ENCODE measurements at regions not wholly inside any gene's neighbourhood (a gene's known extent, or its start where the extent isn't known, plus 50 kb on each side); places are given as distances from the start of the nearest gene placed in this dataset.
A peak's percentile ranks its signal among the peaks of the same experiment; 100 is the strongest.

DNA sequence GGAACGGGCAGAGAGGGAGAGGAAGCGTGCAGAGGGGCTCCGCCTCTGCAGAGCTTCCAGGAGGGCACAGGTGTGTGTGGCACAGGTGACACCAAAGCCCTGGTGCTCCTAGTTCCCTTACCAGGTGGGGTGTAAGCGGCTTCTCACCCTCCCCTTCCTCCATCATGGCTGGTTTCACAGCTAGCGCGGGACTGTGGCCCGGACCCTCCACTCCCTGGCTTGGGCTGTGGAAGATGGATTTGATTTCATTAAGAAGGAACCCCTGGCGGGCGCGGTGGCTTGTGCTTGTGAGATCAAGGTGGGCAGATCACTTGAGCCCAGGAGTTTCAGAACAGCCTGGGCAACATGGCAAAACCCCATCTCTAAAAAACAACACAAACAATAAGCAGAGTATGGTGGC is 241.2 kb upstream of the GSE1 start:
- TF ChIP-seq ZFX (IDR thresholded peaks at IDR 0.05): no peak
- TF ChIP-seq, protein P1, sequence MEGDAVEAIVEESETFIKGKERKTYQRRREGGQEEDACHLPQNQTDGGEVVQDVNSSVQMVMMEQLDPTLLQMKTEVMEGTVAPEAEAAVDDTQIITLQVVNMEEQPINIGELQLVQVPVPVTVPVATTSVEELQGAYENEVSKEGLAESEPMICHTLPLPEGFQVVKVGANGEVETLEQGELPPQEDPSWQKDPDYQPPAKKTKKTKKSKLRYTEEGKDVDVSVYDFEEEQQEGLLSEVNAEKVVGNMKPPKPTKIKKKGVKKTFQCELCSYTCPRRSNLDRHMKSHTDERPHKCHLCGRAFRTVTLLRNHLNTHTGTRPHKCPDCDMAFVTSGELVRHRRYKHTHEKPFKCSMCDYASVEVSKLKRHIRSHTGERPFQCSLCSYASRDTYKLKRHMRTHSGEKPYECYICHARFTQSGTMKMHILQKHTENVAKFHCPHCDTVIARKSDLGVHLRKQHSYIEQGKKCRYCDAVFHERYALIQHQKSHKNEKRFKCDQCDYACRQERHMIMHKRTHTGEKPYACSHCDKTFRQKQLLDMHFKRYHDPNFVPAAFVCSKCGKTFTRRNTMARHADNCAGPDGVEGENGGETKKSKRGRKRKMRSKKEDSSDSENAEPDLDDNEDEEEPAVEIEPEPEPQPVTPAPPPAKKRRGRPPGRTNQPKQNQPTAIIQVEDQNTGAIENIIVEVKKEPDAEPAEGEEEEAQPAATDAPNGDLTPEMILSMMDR (conservative IDR thresholded peaks at IDR 0.05): no peak
- H3K27ac ChIP-seq: no peak overlapping the region

DNA sequence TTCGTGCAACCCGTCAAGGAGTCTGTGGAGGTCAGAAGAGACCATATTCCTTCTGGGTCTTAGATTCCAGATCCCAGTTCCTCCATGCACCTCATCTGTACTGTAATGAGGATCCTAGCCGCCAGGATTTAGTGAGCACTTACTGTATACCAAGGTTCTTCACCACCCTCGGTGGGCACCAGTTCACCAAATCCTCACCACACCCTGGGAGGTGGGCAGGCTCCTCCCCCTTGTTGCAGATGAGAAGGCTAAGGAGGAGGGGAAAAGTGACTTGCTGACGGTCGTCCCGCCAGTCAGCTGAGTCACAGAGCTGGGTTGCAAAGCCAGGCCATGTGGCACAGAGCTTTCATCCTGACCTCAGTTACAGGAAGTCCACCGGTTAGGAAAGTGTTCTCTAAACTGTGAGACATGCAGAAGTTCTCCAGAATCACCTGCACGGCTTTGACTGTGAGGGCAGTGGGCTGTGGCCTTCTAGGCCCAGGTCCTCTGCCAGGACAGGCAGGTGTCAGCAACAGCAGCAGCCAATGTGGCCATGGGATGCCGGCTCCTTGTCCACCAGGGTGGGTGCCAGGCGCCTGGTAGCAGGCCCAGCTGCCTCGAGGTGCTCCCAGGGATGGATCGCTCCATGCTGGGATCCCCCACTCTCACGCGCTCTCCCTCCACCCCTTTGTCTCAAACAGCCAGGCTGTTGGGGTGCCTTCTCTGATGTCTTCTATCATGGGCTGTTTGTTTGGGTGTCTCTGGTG is 240.3 kb upstream of the GSE1 start:
- H3K27ac ChIP-seq: no peak overlapping the region
- TF ChIP-seq, protein P1 (conservative IDR thresholded peaks at IDR 0.05): no peak
- TF ChIP-seq ZFX (IDR thresholded peaks at IDR 0.05): no peak

DNA sequence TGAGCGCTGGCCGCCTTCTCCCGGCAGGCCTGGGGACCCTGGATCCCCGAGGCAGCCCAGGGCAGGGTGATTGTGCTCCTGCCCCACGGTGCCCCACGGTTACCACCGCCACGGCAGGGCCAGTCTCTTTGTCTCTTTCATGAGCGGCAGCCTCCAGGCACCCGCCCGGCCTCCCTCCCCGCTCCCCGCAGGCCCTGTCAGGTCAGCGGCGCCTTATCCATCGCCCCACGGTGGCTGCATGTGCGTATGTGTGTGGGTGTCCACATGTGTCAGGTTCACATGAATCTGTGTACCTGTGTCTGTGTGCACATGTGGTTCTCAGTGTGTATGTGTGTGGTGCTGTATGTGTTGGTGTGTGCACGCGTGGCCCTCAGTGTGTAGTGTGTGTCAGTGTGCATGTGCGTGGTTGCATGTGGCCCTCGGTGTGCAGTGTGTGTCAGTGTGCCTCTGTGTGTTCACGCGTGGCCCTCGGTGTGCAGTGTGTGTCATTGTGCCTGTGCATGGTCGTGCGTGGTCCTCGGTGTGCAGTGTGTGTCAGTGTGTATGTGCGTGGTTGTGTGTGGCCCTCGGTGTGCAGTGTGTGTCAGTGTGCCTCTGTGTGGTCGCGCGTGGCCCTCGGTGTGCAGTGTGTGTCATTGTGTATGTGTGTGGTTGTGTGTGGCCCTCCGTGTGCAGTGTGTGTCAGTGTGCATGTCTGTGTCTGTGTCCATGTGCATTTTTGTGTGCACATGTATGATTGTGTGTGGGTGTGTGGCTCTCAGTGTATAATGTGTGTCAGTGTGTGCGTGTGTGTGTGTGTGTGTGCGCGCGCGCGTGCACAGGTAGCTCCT is 239.2 kb upstream of the GSE1 start:
- TF ChIP-seq, protein P1 (conservative IDR thresholded peaks at IDR 0.05): no peak
- TF ChIP-seq ZFX (IDR thresholded peaks at IDR 0.05): no peak

DNA sequence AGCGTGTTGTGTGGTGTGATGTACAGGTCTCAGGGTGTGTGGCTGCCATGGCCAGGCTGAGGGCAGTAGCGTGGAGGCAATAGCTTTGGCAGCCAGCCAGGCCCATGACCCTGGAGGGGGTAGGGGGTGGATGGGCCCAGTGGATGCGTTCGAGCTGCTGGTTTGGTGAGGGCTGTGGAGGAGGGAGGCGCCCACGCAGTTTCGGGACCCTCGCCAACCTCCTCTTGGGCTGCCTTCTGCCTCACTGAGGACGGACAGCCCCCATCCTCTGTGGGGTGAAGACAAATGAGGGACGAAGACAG is 238.6 kb upstream of the GSE1 start:
- no peak overlapping the region for H3K27ac ChIP-seq
- TF ChIP-seq ZFX (IDR thresholded peaks at IDR 0.05): no peak
- TF ChIP-seq, protein P1 (conservative IDR thresholded peaks at IDR 0.05): no peak

More for the DNA sequence above, 239.2 kb upstream of the GSE1 start:
- no peak overlapping the region for H3K27ac ChIP-seq

DNA sequence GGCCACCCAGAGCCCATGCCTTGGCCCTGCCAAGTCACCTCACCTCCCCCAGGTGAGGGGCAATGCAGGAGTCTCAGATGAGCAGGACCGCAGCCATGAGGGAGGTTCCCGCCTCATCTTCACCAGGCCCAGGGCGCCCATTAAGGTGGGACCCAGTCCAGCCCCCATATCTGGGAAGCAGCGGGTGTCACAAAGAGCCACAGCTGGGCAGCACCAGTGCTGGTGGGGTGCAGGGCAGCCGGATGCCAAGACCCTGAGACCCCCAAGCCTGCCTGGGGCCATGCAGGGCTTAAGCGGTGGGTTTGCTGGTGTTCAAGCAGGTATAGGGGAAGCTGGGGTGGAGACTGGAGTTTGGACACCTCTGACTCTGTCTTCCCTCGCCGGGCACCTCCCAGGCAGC is 237.8 kb upstream of the GSE1 start:
- TF ChIP-seq, protein P1 (conservative IDR thresholded peaks at IDR 0.05): no peak
- no peak for TF ChIP-seq ZFX (IDR thresholded peaks at IDR 0.05)
- H3K27ac ChIP-seq: no peak overlapping the region

DNA sequence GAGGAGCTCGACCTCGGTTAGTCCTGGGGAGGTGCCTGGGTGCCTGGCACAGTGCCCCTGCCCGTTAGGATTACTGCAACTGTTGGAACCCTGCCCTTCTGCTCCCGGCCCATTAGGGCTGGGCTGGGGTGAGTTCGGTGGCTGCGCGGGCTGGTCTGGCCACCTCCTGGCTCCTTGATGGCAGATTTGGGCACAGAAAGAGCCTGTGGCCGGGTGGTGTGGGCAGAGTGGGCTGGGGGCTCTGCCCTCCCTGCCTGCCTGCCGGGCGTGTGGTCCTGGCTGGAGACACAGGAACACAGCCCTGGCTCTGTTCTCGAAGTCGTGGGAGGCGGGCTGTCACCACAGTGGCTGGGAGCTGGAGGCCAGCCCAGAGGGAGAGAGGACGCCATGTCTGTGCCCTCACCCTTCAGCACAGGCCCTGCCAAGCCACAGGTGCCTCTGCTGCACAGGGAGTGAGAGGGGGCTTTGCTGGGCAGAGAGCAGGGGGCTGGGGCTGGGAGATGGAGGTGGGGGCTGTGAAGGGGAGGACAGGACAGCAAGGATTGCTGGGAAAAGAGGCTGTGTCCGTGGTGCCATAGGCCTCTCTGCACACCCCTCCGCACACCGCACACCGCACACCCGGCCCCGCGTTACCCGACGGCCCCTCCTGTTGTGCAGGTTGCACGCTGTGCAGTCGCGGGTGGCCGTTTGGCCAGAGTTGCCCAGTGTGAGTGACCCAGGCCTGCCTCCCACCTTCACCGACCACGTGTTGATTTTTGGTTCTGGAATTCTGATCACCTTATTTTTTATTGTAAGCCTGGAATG is 236.6 kb upstream of the GSE1 start:
- peak overlapping the region; percentile 54 for H3K27ac ChIP-seq
- TF ChIP-seq ZFX (IDR thresholded peaks at IDR 0.05): no peak
- TF ChIP-seq, protein P1 (conservative IDR thresholded peaks at IDR 0.05): no peak

Data from C4-2B (cell line).